NCI-H446 treated with DMSO at 0.1 percent for 48 hours (cell line): ENCODE measurements at regions not wholly inside any gene's neighbourhood (a gene's known extent, or its start where the extent isn't known, plus 50 kb on each side); places are given as distances from the start of the nearest gene placed in this dataset.
A peak's percentile ranks its signal among the peaks of the same experiment; 100 is the strongest.
"Not testable (repeated sequence)": the region's sequence is repeated elsewhere in the genome, so short reads cannot be mapped to it uniquely, and the experiment has no call there.

Source experiments
- DNase-seq: peaks from one replicate; lab custom pipeline; 2025; lab: John Stamatoyannopoulos, UW

DNA sequence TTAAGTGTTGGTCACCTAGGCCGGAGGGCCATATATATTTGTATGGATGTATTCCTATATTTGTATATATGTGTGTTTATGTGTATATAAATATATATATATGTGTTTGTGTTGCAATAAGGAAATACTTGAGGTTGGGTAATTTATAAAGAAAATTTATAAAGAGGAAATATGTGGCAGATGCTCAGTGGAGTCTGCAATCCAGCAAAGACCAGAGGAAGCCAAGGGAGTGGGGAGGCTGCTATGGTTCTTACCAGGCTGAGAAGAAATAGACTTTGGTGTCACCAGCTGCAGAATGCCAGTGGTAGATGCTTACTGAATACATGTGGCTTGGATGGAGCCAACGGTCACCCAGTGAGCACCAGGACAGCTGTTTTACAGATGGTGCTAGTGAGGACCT, 97.4 kb upstream of the ELOVL5 start:
- DNase-seq: no peak

GRCh38 chr6:53441761-53442160, 93.0 kb upstream of the ELOVL5 start:
- no peak for DNase-seq

GRCh38 chr6:53441035-53441493, 92.3 kb upstream of the ELOVL5 start:
- DNase-seq: peak; percentile 76

DNA sequence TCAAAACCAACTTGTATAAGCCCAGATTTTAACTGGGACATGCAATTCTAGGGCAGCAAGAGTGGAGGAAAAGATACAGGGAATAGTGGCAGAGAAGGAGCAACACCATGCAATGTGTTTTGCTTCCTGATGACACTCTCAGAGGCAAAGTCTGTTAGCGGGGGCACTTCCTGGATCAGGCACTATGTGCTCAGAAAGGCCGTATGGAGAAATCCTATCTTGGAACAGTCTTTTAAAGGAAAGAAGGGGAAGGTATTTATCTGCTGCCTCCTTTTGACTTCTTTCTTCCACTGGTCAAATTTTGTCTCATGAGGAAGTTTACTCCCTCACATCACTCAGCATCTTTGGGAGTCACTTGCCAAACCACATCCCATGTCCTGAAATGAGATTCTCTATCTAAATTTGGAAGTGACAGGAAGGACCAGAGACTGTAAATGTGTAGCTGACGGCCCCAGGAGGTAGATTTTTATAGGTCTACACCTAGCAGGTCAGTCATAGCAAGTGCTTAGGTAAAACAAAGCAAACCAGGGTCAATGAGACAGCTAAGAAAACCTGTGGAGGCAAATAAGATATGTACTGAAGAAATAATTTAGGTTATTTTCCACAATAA, 91.7 kb upstream of the ELOVL5 start:
- no peak for DNase-seq

- no peak for DNase-seq
These were observed 90.8 kb upstream of the ELOVL5 start for GRCh38 chr6:53439556-53439955.

- peak; percentile 12 for DNase-seq
These were observed 88.9 kb upstream of the ELOVL5 start for GRCh38 chr6:53437557-53438202.

GRCh38 chr6:53436526-53437303, 88.0 kb upstream of the ELOVL5 start:
- DNase-seq: no peak

DNA sequence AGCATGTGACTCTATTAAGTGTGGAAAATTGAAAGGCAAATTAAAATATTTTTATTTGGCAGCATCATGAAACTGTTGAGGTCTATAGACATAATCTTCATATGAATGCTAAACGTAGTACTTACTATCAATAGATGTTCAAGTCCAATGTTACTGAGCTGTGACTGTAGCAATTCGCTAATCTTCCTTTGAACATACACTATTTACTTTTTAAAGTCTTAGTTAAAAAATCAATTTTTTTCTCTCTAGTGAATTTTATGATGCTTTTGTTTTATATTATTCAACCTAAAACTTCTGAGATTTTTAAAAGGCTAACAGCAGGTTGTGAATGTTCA, 85.2 kb upstream of the ELOVL5 start:
- no peak for DNase-seq

DNA sequence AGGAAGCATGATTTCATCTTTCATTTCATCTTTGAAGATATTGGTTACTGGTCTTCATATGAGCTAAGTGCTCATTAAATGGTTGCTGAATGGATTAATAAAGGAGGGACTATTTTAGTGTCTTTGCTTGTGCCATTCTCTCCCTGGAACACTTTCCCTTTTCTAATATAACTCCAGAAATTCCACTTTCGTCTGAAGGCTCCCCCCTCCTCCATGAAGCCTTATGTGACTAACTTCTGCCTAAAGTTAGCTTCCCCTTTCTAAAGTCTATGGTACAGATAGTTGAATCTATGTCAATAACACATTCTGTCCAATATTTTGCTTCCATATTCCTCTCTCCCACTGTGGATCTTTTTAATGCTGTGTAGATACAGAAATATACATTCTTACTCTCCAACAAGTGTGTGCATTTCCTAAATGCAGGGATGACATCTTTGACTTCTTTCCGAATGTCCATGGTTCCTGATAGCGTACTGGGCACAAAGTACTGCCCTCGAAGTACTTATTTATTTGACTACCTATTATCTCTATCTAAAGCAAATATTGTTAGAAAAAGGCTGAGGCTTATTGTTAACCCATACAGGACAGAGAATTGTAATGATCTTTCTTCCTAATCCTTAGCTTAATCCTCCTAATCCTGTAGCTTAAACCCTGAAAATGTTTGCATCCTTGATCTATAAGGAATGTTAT, 84.7 kb upstream of the ELOVL5 start:
- no peak for DNase-seq

DNA sequence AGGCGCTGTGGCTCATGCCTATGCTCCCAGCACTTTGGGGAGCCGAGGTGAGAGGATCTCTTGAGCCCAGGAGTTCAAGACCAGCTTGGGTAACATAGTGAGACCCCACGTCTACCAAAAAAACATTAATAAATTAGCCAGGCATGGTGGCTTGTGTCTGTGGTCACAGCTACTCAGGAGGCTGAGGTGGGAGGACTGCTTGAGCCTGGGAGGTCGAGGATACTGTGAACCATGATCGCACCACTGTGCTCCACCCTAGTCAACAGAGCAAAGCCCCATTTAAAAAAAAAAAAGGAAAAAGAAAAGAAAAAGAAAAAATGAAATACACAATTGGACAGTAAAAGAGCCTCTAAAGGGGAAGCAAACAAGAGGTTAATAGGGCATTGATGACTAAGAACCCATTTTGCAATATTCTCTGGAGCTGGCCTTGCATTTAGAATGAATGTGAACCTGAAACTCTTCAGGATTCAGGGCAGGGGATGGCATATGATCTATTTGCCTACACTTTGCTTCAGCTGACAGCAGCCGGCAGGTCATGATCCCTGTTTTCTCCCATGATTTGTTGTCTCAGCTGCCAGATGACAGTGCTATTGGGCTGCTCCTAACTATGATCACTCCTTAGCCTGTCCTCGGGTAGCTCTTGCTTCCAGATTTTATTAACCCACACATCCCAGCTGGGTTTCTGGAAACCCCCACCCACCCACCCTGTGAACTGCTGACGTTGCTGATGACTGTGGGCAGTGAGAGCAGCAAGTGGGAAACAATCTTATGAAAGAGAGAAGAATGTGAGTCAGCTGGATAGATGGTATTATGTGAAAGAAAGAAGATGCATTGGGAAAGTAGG, 83.8 kb upstream of the ELOVL5 start:
- no peak for DNase-seq

DNA sequence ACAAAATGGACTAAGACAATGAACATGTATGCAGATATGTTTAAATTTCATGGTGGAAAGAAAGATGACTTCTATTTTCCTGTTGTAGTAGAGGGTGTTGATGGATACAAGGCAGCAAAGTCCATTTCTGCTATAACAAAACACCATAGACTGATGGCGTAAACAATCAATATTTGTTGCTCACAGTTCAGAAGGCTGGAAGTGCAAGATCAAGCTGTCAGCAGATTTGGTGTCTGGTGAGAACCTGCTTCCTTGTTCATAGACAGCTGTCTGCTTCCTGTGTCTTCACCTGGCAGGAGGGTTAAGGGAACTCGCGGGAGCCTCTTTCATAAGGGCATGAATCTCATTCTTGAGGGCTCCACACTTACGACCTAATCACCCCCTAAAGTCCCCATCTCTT, 83.0 kb upstream of the ELOVL5 start:
- DNase-seq: no peak

- no peak for DNase-seq
These were observed 80.7 kb upstream of the ELOVL5 start for GRCh38 chr6:53429401-53429800.

DNA sequence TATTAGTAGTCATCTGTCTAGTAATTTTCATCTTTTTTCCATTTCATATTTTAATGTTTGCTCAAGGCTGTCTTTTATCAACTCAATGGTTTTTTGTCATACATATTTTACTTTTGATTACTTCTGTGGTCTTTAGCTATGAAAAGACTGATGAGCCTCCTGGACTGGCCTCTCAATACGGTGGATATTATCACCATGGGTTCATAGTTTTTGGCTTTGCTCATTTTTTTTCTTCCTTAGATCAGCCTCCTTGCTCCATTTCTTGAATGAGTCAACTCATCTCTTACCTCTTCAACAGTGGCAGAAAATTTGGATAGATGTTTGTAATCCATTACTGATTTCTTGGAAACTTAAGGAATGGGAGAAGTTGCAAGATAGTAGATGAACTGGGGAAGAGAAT, 80.1 kb upstream of the ELOVL5 start:
- no peak for DNase-seq

- DNase-seq: no peak
These were observed 78.0 kb upstream of the ELOVL5 start for GRCh38 chr6:53426667-53427270.

- DNase-seq: no peak
These were observed 77.4 kb upstream of the ELOVL5 start for GRCh38 chr6:53426117-53426516.

GRCh38 chr6:53424976-53425718, 76.4 kb upstream of the ELOVL5 start:
- DNase-seq: no peak

- DNase-seq: no peak
These were observed 75.5 kb upstream of the ELOVL5 start for GRCh38 chr6:53424300-53424699.

DNA sequence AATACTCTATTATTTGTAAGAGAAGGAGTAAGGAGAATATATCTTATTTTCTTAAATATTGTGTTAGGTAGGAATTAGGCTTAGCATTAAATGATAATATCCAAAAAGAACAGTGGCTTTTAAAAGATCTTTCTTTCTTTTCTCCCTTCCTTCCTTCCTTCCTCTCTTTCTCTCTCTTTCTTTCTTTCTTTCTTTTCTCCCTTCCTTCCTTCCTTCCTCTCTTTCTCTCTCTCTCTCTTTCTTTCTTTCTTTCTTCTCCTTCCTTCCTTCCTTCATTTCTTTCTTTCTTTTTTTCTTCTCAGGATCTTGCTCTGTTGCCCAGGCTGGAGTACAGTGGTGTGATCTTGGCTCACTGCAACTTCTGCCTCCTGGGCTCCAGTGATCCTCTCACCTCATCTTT, 74.8 kb upstream of the ELOVL5 start:
- not testable (repeated sequence) for DNase-seq

DNA sequence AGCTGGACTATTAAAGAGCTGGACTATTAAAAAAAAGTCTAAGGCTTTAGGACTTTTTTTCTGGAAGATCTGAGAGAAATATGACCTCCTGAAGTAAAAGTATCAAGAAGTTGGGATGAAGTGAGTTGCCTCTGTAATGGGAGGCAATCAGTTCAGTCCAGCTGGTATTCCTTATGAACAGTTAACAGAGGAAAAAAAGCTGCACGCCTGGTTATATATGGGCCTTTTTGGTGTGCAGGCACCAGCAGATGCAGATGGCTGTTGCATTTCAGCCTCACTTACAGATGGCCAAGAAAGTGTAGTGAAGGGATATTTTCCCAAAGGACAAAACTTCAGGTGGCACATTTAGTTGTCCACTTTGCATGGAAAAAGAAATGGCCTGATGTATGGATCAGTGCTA, 70.3 kb upstream of the ELOVL5 start:
- DNase-seq: no peak

GRCh38 chr6:53418288-53418687, 69.5 kb upstream of the ELOVL5 start:
- no peak for DNase-seq

GRCh38 chr6:53417141-53417540, 68.4 kb upstream of the ELOVL5 start:
- no peak for DNase-seq
